ENCODE measurements at regions not wholly inside any gene's neighbourhood (a gene's known extent, or its start where the extent isn't known, plus 50 kb on each side); places are given as distances from the start of the nearest gene placed in this dataset.

- DNase-seq (ENCODE audit: low read depth, low spot score): no peak
Measured at GRCh38 chr9:16131264-16131663, 578.4 kb downstream of the CCDC171 start.

DNA sequence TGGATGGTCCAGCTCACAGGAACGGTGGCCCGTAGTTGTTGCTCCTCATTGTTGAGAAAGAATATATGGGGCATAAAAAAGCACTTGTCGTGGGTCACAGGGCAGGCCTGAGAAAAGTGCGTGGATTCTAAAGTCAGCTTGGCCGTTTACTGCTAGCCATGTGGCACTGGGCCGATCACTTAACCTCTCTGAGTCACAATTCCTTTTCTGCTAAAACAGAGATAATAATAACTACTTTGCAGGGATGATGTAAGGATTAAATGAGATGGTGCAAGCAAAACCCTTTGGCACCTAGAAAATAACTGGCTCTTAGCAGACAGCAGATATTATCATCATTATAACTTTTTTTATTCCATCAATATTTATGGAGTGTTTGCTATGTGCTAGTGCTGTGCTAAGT, 579.7 kb downstream of the CCDC171 start:
- no peak for DNase-seq (ENCODE audit: low read depth, low spot score)

GRCh38 chr9:16133032-16133431, 580.2 kb downstream of the CCDC171 start:
- no peak for DNase-seq (ENCODE audit: low read depth, low spot score)

- peak; percentile 52 for DNase-seq (ENCODE audit: low read depth, low spot score)
Measured at GRCh38 chr9:16133556-16134227, 580.8 kb downstream of the CCDC171 start.

DNA sequence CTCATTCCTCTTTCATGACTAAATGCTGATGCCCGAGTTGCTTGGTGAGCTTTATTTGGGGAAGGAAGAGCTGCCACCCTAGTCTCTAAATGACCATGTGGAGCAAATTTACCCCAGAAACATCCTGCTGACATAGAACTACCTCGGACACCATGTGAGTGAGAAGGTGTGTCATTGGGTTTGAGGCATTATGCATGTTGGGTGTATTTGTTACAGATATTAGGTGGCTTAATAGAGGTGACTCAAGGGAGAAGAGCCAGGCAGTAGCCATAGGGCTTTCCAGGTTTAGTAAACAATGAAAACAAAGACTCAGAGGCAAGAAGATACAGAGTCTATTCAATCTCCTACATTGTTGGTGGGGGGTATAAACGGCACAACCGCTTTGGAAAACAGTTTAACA, 581.5 kb downstream of the CCDC171 start:
- DNase-seq (ENCODE audit: low read depth, low spot score): no peak

GRCh38 chr9:16135968-16136367, 583.1 kb downstream of the CCDC171 start:
- no peak for DNase-seq (ENCODE audit: low read depth, low spot score)

- no peak for DNase-seq (ENCODE audit: low read depth, low spot score)
Measured at GRCh38 chr9:16136451-16136850, 583.6 kb downstream of the CCDC171 start.

GRCh38 chr9:16136961-16137360, 584.1 kb downstream of the CCDC171 start:
- DNase-seq (ENCODE audit: low read depth, low spot score): no peak

DNA sequence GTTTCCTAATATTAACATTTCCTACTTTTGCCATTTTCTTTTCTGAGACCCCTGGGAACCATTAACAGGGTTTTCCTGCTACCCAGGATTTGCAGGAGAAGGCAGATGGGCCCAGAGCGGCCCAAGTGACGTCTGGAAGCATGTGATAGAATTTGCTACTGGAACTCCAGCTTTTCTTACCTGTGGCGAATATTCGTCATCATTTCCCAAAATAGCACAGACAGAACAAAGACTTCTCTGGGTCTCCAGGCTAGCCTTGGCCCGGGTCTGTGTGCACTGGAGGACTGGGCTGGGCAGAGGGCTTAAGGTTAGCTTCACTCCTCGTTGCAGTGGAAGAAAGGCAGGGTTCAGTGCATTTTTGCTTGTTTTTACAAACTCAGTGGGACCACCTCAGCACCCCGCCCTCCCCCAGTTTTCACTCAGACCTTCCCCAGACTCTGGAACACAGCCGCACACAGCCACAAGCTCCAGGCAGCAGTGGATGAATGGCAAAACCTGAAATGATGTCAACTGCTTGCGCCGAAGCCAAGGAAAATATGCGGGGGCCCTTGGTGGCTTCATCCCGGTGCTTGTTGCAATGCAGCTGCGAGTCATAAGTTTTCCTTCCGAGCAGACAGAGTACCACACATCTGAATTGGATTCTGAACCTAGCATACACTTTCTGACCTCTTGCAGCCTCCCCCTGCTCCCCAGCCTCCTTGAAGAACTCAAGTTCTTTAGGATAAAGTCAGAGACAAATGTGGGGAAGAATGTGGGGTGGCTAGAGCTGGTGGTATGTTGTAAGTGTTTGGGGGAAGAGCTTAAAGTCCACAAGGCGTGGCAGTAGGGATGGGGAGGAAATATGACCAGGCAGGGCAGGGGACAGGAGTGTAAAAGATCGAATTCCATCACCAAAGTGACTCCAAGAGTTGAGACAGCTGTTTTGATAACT, 586.0 kb downstream of the CCDC171 start:
- DNase-seq (ENCODE audit: low read depth, low spot score): no peak

- no peak for DNase-seq (ENCODE audit: low read depth, low spot score)
Measured at GRCh38 chr9:16139774-16140173, 586.9 kb downstream of the CCDC171 start.

DNA sequence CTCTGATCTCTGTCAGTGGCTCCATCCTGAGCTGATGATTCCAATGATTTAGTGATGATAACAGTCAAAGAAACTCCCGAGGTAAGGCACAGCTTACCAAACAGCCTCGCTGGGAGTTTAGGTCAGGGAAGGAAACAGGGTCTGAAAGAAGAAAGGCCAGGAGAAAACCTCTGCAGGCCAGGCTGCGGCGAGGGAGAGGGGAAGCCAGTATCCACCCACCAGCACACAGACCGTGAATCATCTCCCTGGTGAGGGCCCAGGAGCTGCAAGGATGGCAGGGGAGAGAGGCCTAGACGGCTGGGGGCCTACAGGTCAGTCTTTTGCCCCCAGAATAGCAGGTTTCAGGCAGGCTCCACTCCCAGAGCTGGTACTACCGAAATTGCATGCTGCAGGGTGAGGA, 590.5 kb downstream of the CCDC171 start:
- no peak for DNase-seq (ENCODE audit: low read depth, low spot score)

DNA sequence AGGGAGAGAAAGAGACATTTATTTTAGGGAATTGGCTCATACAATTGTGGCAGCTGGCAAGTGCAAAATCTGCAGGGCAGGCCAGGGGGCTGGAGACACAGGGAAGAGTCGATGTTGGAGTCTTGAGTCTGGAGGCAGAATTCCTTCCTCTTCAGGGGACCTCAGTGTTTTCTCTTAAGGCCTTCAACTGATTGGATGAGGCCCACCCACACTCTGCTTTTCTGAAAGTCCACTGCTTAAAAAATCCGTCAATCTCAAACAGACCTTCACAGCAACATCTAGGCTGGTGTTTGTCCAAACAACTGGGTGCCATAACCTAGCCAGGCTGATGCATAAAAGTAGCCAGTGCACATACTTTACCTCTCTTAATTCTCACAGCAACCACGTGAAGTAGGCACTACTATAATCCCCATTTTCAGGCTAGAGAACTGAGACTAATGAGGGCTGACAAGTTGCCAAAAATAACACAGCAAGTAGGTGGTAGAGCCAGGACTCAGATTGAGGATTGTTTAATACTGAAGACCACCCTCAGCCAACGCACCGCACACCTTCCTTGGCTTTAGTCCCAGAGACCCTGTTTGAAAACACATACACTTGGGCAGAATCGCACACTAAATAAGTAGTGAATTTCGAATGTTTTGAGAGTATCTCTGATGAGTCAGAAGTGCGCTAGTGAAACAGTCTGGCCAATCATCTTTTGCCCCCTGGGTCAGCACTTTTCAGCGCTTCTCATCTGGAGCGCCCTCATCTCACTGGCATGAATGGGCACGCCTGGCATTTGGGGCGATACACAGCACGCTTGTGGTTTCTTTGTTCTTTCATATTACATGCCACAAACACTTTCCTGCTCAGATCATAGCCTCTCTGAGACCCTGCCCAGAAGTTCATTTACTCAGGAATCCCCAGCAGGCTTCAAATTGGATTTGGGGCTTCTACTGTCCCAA, 591.4 kb downstream of the CCDC171 start:
- DNase-seq (ENCODE audit: low read depth, low spot score): no peak

GRCh38 chr9:16145196-16145950, 592.5 kb downstream of the CCDC171 start:
- no peak for DNase-seq (ENCODE audit: low read depth, low spot score)

- no peak for DNase-seq (ENCODE audit: low read depth, low spot score)
Measured at GRCh38 chr9:16147726-16148125, 594.9 kb downstream of the CCDC171 start.

- no peak for DNase-seq (ENCODE audit: low read depth, low spot score)
Measured at GRCh38 chr9:16150501-16150900, 597.7 kb downstream of the CCDC171 start.

DNA sequence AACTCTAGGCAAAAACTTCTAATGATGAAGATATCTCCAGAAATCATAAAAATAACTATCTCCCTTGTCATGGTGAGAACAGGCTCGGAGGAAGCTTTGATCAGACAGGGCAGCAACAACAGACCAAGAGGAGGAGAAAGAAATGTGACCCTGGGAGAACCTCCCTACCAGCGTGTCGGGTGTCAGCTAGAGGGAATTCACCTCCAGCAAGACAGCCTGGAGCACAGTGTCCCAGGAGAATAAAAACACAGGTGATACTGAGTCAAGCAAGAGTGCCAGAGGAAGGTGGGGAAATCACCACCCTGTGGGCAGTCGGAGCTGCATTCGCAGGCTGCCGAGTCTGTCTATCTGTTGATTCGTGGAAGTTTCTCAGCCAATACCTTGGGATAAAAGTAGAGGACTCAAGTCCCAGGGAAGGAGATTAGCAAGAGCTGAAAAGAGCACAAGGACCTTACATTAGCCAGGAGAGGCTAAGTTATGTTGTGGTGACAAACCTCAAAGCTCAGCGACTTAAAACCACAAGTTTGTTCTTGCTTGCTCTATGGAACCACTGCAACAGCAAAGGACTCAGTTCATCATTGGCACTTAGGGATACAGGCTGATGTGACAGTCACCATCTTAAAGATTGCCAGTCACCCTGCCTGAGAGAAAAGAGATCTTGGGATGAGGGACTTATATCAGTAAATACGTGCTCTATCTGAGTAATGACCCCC, 598.3 kb downstream of the CCDC171 start:
- no peak for DNase-seq (ENCODE audit: low read depth, low spot score)

DNA sequence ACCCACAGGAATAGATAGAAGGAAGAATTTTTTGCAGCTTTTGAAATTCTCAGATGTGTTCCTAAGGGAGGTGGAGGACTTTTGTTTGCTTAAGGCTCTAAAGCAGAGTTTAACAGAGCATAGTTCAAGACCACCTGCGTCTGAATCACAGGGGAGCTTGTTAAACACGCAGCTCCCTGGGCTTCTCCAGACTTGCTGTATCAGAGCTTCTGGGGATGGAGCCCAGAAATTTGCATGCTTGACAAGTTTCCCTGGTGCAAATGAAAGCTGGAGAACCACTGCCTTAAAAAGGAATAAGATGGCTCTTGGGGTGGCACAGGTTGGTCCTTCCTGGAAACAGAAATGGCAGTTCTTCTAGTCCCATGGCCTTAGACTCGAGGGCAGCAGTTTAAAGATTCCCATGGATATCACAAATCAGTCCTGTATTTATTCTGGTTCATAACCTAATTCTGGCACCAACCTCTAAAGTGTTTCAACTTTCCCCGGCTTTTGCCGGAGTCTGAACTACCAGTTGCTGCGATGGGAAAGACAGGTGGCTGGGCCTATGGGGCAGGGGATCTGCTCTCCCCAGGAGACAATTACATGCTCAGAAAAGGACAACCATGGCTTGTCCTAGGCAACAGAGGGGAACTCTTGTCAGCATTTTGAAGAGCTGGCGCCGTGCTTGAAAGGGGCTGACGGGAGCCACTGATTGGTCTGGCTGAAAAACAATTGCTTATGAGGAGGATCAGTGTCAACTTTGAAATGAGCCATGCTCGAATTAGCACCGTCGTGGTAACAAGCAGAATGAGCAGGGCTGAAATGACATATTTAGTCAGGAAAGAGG, 599.6 kb downstream of the CCDC171 start:
- no peak for DNase-seq (ENCODE audit: low read depth, low spot score)

DNA sequence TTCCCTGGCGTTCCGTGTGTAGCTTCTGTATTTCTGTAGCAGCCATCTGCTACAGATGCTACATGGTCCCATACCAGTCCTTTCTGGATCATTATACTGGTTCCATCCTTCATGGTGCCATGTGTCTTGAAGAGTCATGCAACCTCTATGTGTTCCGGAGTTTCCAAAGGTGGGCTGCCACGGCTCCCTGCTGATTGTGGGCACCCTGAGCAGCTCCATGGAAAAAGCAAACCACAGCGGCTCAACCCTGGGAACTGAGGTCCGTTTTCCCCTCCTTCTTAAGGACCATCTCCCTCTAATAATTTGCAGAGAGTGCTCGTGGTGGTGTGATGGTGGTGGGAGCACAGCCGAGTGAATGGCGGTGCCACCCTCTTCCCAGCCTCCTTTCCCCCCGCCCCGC, 600.4 kb downstream of the CCDC171 start:
- no peak for DNase-seq (ENCODE audit: low read depth, low spot score)

- no peak for DNase-seq (ENCODE audit: low read depth, low spot score)
Measured at GRCh38 chr9:16153741-16154140, 600.9 kb downstream of the CCDC171 start.

All from iPS DF 19.7 (cell line).